SK-N-SH (cell line): ENCODE measurements at regions not wholly inside any gene's neighbourhood (a gene's known extent, or its start where the extent isn't known, plus 50 kb on each side); places are given as distances from the start of the nearest gene placed in this dataset.

Source experiments
- CTCF ChIA-PET: fragments of 300-600, 350-600 bp; formaldehyde crosslinking; extraction: SDS; loops from one replicate; lab custom pipeline; 2021; lab: Yijun Ruan, JAX
- POLR2A ChIA-PET: fragments of 350-600 bp; sonication (Branson Sonifier 250); formaldehyde crosslinking; extraction: SDS; loops from one replicate; lab custom pipeline; 2020; ENCODE audit warnings: antibody characterized with exemption, inconsistent platforms; lab: Yijun Ruan, JAX
- DNase-seq: peaks from one replicate; pipeline ENCODE4 v3.0.0; 2012
- H2AFZ ChIP-seq: fragments of 200-600 bp; sonication (generic); 2 replicates; pipeline ENCODE4 v1.8.1; 2016; ENCODE audit warnings: antibody characterized with exemption, mild to moderate bottlenecking, low read depth
- H3F3A ChIP-seq: fragments of 200-600 bp; sonication (generic); replicated peaks from 2 replicates; pipeline ENCODE3; 2016; ENCODE audit warnings: antibody characterized with exemption, mild to moderate bottlenecking; ENCODE audit not compliant: insufficient read depth
- H3K27ac ChIP-seq, 2 experiments: fragments of 200-500 bp in 1 of 2; fragments of 200-600 bp in 1 of 2; sonication (Bioruptor generic) in 1 of 2; sonication (generic), shearing (Covaris generic) in 1 of 2; 2 replicates each; pipeline versions ENCODE4 v1.5.1 to v1.6.1; 2014 to 2016; ENCODE audit warnings: low read depth in 2 of 2, inconsistent platforms in 1 of 2, low read length in 1 of 2, mild to moderate bottlenecking in 1 of 2, mixed read lengths in 1 of 2
- H3K27me3 ChIP-seq: fragments of 200-600 bp; sonication (generic), shearing (Covaris generic); 2 replicates; pipeline ENCODE4 v1.6.1; 2016; ENCODE audit warnings: mixed run types; ENCODE audit not compliant: insufficient read depth
- H3K36me3 ChIP-seq, 2 experiments: fragments of 200-500 bp in 1 of 2; fragments of 200-600 bp in 1 of 2; sonication (Bioruptor generic) in 1 of 2; sonication (generic) in 1 of 2; replicated peaks in 1 of 2; 2 replicates each; pipeline versions ENCODE3 to v1.5.1; 2014 to 2016; ENCODE audit warnings: low read length in 1 of 2, mild to moderate bottlenecking in 1 of 2; ENCODE audit not compliant: insufficient read depth in 2 of 2, control insufficient read depth in 1 of 2
- H3K4me1 ChIP-seq, 2 experiments: fragments of 200-500 bp in 1 of 2; fragments of 200-600 bp in 1 of 2; sonication (Bioruptor generic) in 1 of 2; sonication (generic), shearing (Covaris generic) in 1 of 2; 2 replicates each; pipeline versions ENCODE4 v1.5.1 to v1.6.1; 2014 to 2016; ENCODE audit warnings: low read depth in 1 of 2, low read length in 1 of 2, mixed run types in 1 of 2; ENCODE audit not compliant: insufficient read depth in 2 of 2, control insufficient read depth in 1 of 2
- H3K4me2 ChIP-seq: fragments of 200-600 bp; sonication (generic), shearing (Covaris generic); 2 replicates; pipeline ENCODE4 v1.6.1; 2017; ENCODE audit warnings: mixed run types
- H3K4me3 ChIP-seq, 2 experiments: fragments of 200-500 bp in 1 of 2; fragments of 200-600 bp in 1 of 2; sonication (Bioruptor generic) in 1 of 2; sonication (generic), shearing (Covaris generic) in 1 of 2; 2 replicates each; pipeline versions ENCODE4 v1.5.1 to v1.8.1; 2014 to 2016; ENCODE audit warnings: low read depth in 2 of 2, inconsistent platforms in 1 of 2, low read length in 1 of 2, mild to moderate bottlenecking in 1 of 2, mixed read lengths in 1 of 2, moderate library complexity in 1 of 2
- H3K79me2 ChIP-seq: fragments of 200-600 bp; sonication (generic); 2 replicates; pipeline ENCODE4 v1.8.1; 2017; ENCODE audit warnings: mild to moderate bottlenecking; ENCODE audit not compliant: insufficient read depth
- H3K9ac ChIP-seq: fragments of 200-600 bp; sonication (generic); 2 replicates; pipeline ENCODE4 v1.6.1; 2017; ENCODE audit warnings: mixed run types
- H3K9me2 ChIP-seq: fragments of 200-600 bp; sonication (generic); 2 replicates; pipeline ENCODE4 v1.6.1; 2017; ENCODE audit warnings: mixed run types
- H3K9me3 ChIP-seq: fragments of 200-600 bp; sonication (generic); 2 replicates; pipeline ENCODE4 v1.6.1; 2017; ENCODE audit warnings: mixed run types, mild to moderate bottlenecking, moderate library complexity
- H4K20me1 ChIP-seq: fragments of 200-600 bp; sonication (generic); 2 replicates; pipeline ENCODE4 v1.6.1; 2017; ENCODE audit warnings: mild to moderate bottlenecking, mixed run types; ENCODE audit not compliant: insufficient read depth
- CHD2 ChIP-seq: fragments of 150-350 bp; IDR thresholded peaks from 2 replicates; pipeline ENCODE4 v1.6.1; 2018; ENCODE audit warnings: low read length; ENCODE audit not compliant: partially characterized antibody
- EP300 ChIP-seq, 2 experiments: IDR thresholded peaks; 2 replicates each; pipeline versions ENCODE4 v1.4.0 to v1.6.1; 2012; ENCODE audit warnings: borderline replicate concordance in 1 of 2, low read depth in 1 of 2, low read length in 1 of 2
- EZH2phosphoT487 ChIP-seq: fragments of 200-600 bp; sonication (generic); IDR thresholded peaks from 2 replicates; pipeline ENCODE4 v1.6.1; 2017; ENCODE audit warnings: low read depth, mixed run types, mild to moderate bottlenecking, antibody characterized with exemption, moderate library complexity, borderline replicate concordance
- FOSL2 ChIP-seq: IDR thresholded peaks from 2 replicates; pipeline ENCODE4 v1.4.0; 2012; ENCODE audit warnings: low read depth, mild to moderate bottlenecking, moderate library complexity, borderline replicate concordance
- FOXM1 ChIP-seq: IDR thresholded peaks from 2 replicates; pipeline ENCODE4 v1.4.0; 2012; ENCODE audit warnings: low read depth, mild to moderate bottlenecking
- GATA2 ChIP-seq: sonication (generic); formaldehyde crosslinking; IDR thresholded peaks from 2 replicates; pipeline ENCODE4 v1.5.0; 2020; ENCODE audit warnings: mild to moderate bottlenecking, missing genetic modification reagents
- IRF3 ChIP-seq: fragments of 150-350 bp; IDR thresholded peaks from 2 replicates; pipeline ENCODE4 v1.6.1; 2016; ENCODE audit warnings: mild to moderate bottlenecking, low read depth, low read length
- MAX ChIP-seq: IDR thresholded peaks from 2 replicates; pipeline ENCODE4 v1.4.0; 2012; ENCODE audit warnings: low read depth
- NFIC ChIP-seq: IDR thresholded peaks from 2 replicates; pipeline ENCODE4 v1.4.0; 2012; ENCODE audit warnings: borderline replicate concordance
- NRF1 ChIP-seq: IDR thresholded peaks from 2 replicates; pipeline ENCODE4 v1.6.1; 2012; ENCODE audit warnings: low read depth, mild to moderate bottlenecking, low read length
- PBX3 ChIP-seq: IDR thresholded peaks from 2 replicates; pipeline ENCODE4; 2012
- POLR2AphosphoS5 ChIP-seq: IDR thresholded peaks from 2 replicates; pipeline ENCODE4 v1.6.1; 2012; ENCODE audit warnings: low read depth, low read length
- RAD21 ChIP-seq: IDR thresholded peaks from 2 replicates; pipeline ENCODE4 v1.6.1; 2012; ENCODE audit warnings: mild to moderate bottlenecking, low read length
- RFX5 ChIP-seq: IDR thresholded peaks from 2 replicates; pipeline ENCODE4 v1.6.1; 2012; ENCODE audit warnings: mild to moderate bottlenecking, improper control_type of control experiment, low read length
- SIN3A ChIP-seq: IDR thresholded peaks from 2 replicates; pipeline ENCODE4 v1.6.1; 2012; ENCODE audit warnings: low read depth, mild to moderate bottlenecking, low read length, moderate library complexity, borderline replicate concordance
- TCF12 ChIP-seq: IDR thresholded peaks from 2 replicates; pipeline ENCODE4 v1.4.0; 2012
- USF1 ChIP-seq: IDR thresholded peaks from 2 replicates; pipeline ENCODE4 v1.4.0; 2012; ENCODE audit warnings: low read depth, borderline replicate concordance
- USF2 ChIP-seq: fragments of 150-350 bp; IDR thresholded peaks from 2 replicates; pipeline ENCODE4 v1.6.1; 2017; ENCODE audit warnings: antibody characterized with exemption, low read length, low read depth, borderline replicate concordance
- ZBTB33 ChIP-seq: IDR thresholded peaks from 2 replicates; pipeline ENCODE4 v1.4.0; 2012; ENCODE audit warnings: low read depth, borderline replicate concordance
- WGBS: methylation state at CpG from one replicate; pipeline ENCODE4 v1.1.6; 2017; ENCODE audit warnings: low lambda C conversion rate; 5-methylcytosine and 5-hydroxymethylcytosine counted together

GRCh38 chr4:186859420-186859819 is 135.8 kb upstream of the FAT1 start:
- WGBS = 44% methylated on average over 1 of the region's 1 CpG
- Histone ChIP-seq H3K4me2 (no peak overlapping the region), H4K20me1 (no peaks in the 10 kb centered on the region), H3K27ac (no peak overlapping the region), H3K4me3 (no peak overlapping the region), H3K27me3 (no peaks in the 10 kb centered on the region; the same call in 1 of the 2 replicates), H3K4me1 (no peaks in the 10 kb centered on the region), H3K36me3 (no peaks in the 10 kb centered on the region), H2AFZ (no peak overlapping the region), H3F3A (no peaks in the 10 kb centered on the region), H3K9me3 (no peaks in the 10 kb centered on the region), H3K9me2 (no peaks in the 10 kb centered on the region), H3K9ac (no peak overlapping the region), H3K79me2 (no peaks in the 10 kb centered on the region)
- ChIA-PET POLR2A (no interaction called here), CTCF (no interaction called here)
- no peak for DNase-seq
- TF ChIP-seq ZBTB33 = no peak
- TF ChIP-seq PBX3 = no peak
- TF ChIP-seq TCF12 = no peak
- no peak for TF ChIP-seq FOXM1
- no peak for TF ChIP-seq IRF3

- Histone ChIP-seq H3K9me2 (no peaks in the 10 kb centered on the region), H3K4me3 (no peak overlapping the region), H3K4me1 (no peaks in the 10 kb centered on the region), H3K9ac (no peak overlapping the region), H3K79me2 (no peaks in the 10 kb centered on the region), H3K4me2 (no peak overlapping the region), H3K36me3 (no peaks in the 10 kb centered on the region), H3F3A (no peaks in the 10 kb centered on the region), H3K9me3 (no peaks in the 10 kb centered on the region), H3K27ac (no peak overlapping the region), H3K27me3 (no peaks in the 10 kb centered on the region; the same call in 1 of the 2 replicates), H4K20me1 (no peaks in the 10 kb centered on the region), H2AFZ (no peak overlapping the region)
- ChIA-PET POLR2A (no interaction called here), CTCF (no interaction called here)
- no peak for DNase-seq
- TF ChIP-seq NFIC (no peak), FOSL2 (no peak), SIN3A (no peak), ZBTB33 (no peak), USF2 (no peak), RFX5 (no peak), GATA2 (CRISPR knock-in tag) (no peak), CHD2 (no peak), EP300 (IDR thresholded peaks at IDR 0.05; ENCODE audit: borderline replicate concordance in 1 of 2, low read depth in 1 of 2, low read length in 1 of 2) (no peak), USF1 (no peak), RAD21 (no peak), NRF1 (no peak), MAX (no peak), POLR2AphosphoS5 (no peak), TCF12 (no peak), EZH2phosphoT487 (no peak)
Measured at GRCh38 chr4:186861317-186861716, 137.7 kb upstream of the FAT1 start.
